Fibroblast of skin of left biceps (primary cell): ENCODE measurements at regions not wholly inside any gene's neighbourhood (a gene's known extent, or its start where the extent isn't known, plus 50 kb on each side); places are given as distances from the start of the nearest gene placed in this dataset.

Source experiments
- DNase-seq, 2 experiments: peaks; one replicate each; pipeline ENCODE4 v3.0.0-alpha.2; 2013; ENCODE audit warnings: low read depth in 2 of 2

DNA sequence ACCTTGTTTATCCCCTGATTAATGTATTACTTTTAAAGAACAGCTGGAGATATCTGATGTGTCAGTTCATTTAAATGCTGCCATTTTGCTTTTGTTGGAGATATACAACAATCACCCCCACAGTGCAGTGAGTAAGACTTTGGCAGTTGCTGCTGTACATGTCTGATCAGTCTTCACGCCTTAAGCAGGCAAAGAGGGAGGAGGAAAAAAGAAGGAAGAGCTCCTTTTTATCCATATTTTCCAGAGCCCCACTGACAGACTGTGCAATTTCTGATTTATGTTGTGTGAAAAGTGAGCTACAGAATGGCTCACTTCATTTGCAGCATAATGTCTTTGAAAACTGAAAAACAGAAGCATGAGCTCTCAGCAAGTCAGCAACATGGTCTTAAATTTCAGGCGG, 319.7 kb upstream of the LRIG3 start:
- no peak for DNase-seq

- DNase-seq: no peak
Measured at GRCh38 chr12:59234391-59234790, 314.1 kb upstream of the LRIG3 start.

DNA sequence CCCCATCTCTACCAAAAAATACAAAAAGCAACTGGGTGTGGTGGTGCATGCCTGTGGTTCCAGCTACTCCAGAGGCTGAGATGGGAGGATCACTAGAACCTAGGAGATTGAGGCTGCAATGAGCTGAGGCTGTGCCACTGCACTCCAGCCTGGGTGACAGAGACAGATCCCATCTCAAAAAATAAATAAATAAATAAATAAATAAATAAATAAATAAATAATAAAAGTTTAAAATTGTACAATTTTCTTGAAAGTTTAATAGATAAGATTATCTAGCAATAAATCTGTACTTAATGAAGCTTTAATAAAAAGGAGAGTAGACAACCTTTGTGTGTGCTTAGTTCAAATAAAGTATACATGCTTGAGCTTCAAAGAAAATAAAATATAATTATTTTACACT, 310.0 kb upstream of the LRIG3 start:
- DNase-seq: no peak

GRCh38 chr12:59219148-59219547, 298.8 kb upstream of the LRIG3 start:
- no peak for DNase-seq

GRCh38 chr12:59196989-59197388, 276.7 kb upstream of the LRIG3 start:
- DNase-seq: no peak

DNA sequence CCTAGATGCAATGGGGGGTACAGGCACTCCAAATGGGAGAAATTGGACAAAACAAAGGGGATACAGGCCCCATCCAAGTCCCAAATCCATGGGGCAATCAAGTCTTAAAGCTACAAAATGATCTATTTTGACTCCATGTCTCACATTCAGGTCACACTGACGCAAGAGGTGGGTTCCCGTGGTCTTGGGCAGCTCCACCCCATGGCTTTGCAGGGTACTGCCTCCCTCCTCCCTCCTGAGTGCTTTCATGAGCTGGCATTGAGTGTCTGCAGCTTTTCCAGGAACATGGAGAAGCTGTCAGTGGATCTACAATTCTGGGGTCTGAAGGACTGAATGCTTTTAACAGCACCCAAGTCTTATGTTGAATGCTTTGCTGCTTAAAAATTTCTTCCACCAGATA, 274.5 kb upstream of the LRIG3 start:
- DNase-seq: no peak

GRCh38 chr12:59193476-59194050, 273.3 kb upstream of the LRIG3 start:
- no peak for DNase-seq

GRCh38 chr12:59191372-59191771, 271.1 kb upstream of the LRIG3 start:
- DNase-seq: no peak

GRCh38 chr12:59186451-59186850, 266.1 kb upstream of the LRIG3 start:
- no peak for DNase-seq

GRCh38 chr12:59185295-59185694, 265.0 kb upstream of the LRIG3 start:
- no peak for DNase-seq

DNA sequence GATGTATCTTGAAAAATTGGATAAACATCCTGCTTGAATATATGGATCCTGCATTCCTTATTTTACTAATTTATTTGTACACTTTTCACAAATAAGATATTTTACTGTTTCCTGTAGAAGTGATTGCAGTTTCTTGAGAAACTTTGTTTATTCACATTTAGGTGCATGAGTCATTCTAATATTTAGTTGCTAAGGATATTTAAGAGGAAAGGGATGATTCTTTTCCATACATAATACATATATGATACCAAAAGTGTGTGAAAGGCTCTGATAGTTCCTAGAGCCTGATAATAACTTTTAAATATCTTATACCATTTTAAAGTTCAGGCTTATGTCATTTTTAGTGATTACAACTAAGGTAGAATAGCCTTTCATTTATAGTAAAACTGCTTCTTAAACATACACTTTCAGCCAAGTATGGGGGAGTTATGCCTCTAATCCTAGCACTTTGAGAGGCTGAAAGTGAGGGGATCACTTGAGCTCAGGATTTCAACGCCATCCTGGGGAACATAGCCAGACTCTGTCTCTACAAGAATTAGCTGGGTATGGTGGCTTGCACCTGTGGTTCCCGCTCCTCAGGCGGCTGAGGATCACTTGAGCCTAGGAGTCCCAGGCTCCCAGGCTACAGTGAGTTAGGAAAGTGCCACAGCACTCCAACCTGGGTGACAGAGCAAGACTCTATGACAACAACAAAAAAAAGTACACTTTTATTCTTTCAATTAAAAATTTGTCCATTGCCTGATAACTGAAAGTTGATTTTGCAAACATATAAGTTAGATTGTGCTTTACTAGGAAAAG, 262.6 kb upstream of the LRIG3 start:
- DNase-seq: no peak

DNA sequence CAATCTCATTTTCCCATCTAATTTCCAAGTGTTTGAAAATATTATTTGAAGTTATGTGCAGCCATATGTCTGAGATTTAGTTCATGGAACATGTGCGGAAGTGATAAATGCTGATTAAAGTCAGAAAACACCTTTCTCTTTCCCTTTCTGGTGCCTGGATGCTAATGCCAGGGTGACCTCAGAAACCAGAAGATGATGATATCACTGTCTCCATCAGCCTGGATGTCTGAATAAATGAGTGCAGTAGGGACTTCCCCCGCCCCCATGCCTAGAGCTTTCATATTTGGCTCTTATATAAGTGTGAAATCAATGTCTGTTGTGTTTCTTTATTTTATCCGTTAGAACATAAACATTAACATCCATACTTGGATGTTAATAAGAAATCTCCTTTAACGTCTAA, 261.9 kb upstream of the LRIG3 start:
- no peak for DNase-seq

DNA sequence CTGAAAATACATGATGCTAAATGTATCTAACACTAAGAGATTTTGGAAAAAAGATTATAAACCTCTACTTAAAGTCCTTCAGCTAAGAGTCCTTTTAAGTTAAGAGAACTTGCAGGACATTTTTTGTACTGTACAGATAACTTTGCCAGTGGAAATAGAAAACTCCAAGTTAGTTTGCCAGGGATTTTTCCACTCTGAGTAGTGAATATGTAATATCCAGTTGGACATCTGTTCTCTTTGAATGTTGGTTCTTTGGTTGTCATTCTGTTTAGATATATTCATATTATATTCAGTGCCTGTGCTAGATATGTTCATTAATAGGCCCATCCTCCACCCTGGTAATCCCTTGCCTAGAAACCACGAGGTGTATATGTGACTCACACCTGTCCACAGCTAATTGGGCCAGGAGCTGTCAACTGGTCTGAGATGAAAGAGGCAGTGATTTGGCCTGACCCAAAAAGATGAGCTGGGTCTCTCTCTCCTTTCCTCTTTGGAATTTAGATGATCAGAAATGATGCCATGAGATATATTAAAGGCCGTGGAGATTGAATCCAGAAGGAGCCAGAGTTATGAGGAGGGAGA, 261.0 kb upstream of the LRIG3 start:
- no peak for DNase-seq

GRCh38 chr12:59179231-59179630, 258.9 kb upstream of the LRIG3 start:
- DNase-seq: no peak

- no peak for DNase-seq
Measured at GRCh38 chr12:59173695-59174094, 253.4 kb upstream of the LRIG3 start.

DNA sequence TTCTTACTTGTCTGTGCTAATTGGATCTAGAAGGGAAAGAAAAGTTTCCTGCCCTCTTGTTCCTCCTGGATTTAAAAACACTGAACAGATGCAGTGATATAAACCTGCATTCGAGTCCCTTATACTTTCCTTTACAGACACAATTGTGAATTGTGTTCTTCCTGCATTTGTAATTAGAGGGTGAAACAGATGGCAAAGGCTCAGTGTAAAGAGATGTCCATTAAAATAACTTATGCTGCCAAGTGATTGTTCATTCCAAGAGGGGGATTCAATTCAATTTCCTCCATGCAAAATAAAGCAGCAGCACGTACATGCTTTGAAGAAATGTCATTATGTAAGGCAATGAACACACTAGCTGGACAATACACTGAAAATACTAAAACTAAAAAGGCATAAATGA, 248.3 kb upstream of the LRIG3 start:
- no peak for DNase-seq

GRCh38 chr12:59166457-59166856, 246.2 kb upstream of the LRIG3 start:
- DNase-seq: no peak

GRCh38 chr12:59164991-59165718, 244.9 kb upstream of the LRIG3 start:
- peak in 1 of 2 experiments; percentile 23 for DNase-seq

GRCh38 chr12:59164226-59164625, 243.9 kb upstream of the LRIG3 start:
- no peak for DNase-seq

GRCh38 chr12:59158681-59159080, 238.4 kb upstream of the LRIG3 start:
- DNase-seq: no peak

DNA sequence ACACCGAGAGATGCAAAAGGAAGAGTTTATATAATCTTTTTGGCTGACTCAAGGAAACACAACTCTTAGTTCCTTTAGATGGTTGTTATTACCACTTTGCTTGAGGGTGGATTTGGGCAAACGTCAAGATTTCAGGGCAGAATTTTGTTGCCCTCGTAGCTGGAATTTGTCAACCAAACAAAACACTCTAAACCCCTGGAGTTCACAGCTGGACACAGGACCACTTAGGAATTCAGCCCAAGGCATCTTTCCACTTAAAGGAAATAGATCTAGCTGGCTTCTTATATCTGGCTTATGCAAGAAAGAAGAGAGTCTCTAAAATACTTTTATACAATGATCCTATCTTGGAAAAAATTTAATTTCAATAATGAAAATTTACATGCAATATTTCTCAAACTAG, 237.8 kb upstream of the LRIG3 start:
- DNase-seq: no peak

DNA sequence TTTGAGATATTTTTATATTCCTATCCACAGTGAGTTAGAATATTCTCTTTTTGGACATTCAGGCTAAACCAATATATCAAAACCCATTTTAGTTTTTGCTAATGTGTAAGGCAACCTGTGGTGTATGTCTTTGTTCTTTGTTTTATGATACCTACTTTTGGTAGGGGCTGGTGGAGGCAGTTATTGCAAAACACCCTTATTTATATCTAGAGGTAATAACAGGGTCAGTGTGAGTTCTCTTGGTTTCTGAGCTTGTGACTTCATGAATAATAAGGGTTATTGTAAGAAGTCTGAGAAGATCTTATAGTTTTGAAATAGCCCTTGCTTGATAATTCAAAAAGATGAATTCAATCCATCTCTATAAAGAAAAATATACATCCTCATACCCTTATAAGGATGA, 235.1 kb upstream of the LRIG3 start:
- DNase-seq: no peak

GRCh38 chr12:59151243-59151642, 230.9 kb upstream of the LRIG3 start:
- DNase-seq: peak; percentile 25 to 32
